Trophoblast cell (in vitro differentiated cells and primary cell): ENCODE measurements at regions not wholly inside any gene's neighbourhood (a gene's known extent, or its start where the extent isn't known, plus 50 kb on each side); places are given as distances from the start of the nearest gene placed in this dataset.

Experiments
- DNase-seq, 2 donors: peaks; one replicate each; pipeline ENCODE4 v3.0.0-alpha.2; 2016
- H2AFZ ChIP-seq: 2 replicates; pipeline ENCODE4 v1.6.1; 2013; ENCODE audit warnings: low read length, moderate library complexity, mild to moderate bottlenecking; ENCODE audit not compliant: insufficient read depth, poor library complexity
- H2AK5ac ChIP-seq: 2 replicates; pipeline ENCODE4 v1.6.1; 2013; ENCODE audit warnings: mild to moderate bottlenecking, low read length
- H2BK120ac ChIP-seq: 2 replicates; pipeline ENCODE4 v1.6.1; 2013; ENCODE audit warnings: low read length, mild to moderate bottlenecking, moderate library complexity; ENCODE audit not compliant: insufficient read depth, poor library complexity
- H2BK12ac ChIP-seq: 2 replicates; pipeline ENCODE4 v1.6.1; 2013; ENCODE audit warnings: mild to moderate bottlenecking, low read length, moderate library complexity
- H2BK5ac ChIP-seq: 2 replicates; pipeline ENCODE4 v1.6.1; 2013; ENCODE audit warnings: low read length, low read depth, moderate library complexity, mild to moderate bottlenecking; ENCODE audit not compliant: poor library complexity
- H3K14ac ChIP-seq: 2 replicates; pipeline ENCODE4 v1.6.1; 2013; ENCODE audit warnings: mild to moderate bottlenecking, low read length
- H3K18ac ChIP-seq: 2 replicates; pipeline ENCODE4 v1.6.1; 2013; ENCODE audit warnings: mild to moderate bottlenecking, low read length
- H3K23ac ChIP-seq: 2 replicates; pipeline ENCODE4 v1.6.1; 2013; ENCODE audit warnings: low read length
- H3K27ac ChIP-seq: 2 replicates; pipeline ENCODE4 v1.5.1; 2013; ENCODE audit warnings: low read depth, mild to moderate bottlenecking, inconsistent platforms, low read length, moderate library complexity
- H3K27me3 ChIP-seq: 2 replicates; pipeline ENCODE4 v1.6.1; 2013; ENCODE audit warnings: inconsistent platforms, mild to moderate bottlenecking, low read length, moderate library complexity; ENCODE audit not compliant: insufficient read depth
- H3K36me3 ChIP-seq, 2 experiments: 1 replicate in 1 of 2; 2 replicates in 1 of 2; pipeline ENCODE4 v1.6.1; 2013; ENCODE audit warnings: low read length in 2 of 2, mild to moderate bottlenecking in 2 of 2, moderate library complexity in 1 of 2; ENCODE audit not compliant: insufficient read depth in 2 of 2, control insufficient read depth in 1 of 2
- H3K4ac ChIP-seq: 2 replicates; pipeline ENCODE4 v1.6.1; 2013; ENCODE audit warnings: low read depth, mild to moderate bottlenecking, low read length, moderate library complexity
- H3K4me1 ChIP-seq, 2 experiments: 1 replicate in 1 of 2; 2 replicates in 1 of 2; pipeline ENCODE4 v1.6.1; 2013; ENCODE audit warnings: low read length in 2 of 2, mild to moderate bottlenecking in 2 of 2, moderate library complexity in 1 of 2; ENCODE audit not compliant: insufficient read depth in 2 of 2, control insufficient read depth in 1 of 2
- H3K4me2 ChIP-seq: 2 replicates; pipeline ENCODE4 v1.6.1; 2013; ENCODE audit warnings: inconsistent platforms, mild to moderate bottlenecking, low read length, moderate library complexity
- H3K4me3 ChIP-seq: 2 replicates; pipeline ENCODE4 v1.5.1; 2013; ENCODE audit warnings: mild to moderate bottlenecking, low read depth, low read length, inconsistent platforms
- H3K79me1 ChIP-seq: one replicate; pipeline ENCODE4 v1.6.1; 2013; ENCODE audit warnings: low read length
- H3K79me2 ChIP-seq: 2 replicates; pipeline ENCODE4 v1.6.1; 2013; ENCODE audit warnings: low read length, mild to moderate bottlenecking; ENCODE audit not compliant: control insufficient read depth, insufficient read depth, poor library complexity
- H3K9ac ChIP-seq: 2 replicates; pipeline ENCODE4 v1.6.1; 2013; ENCODE audit warnings: mild to moderate bottlenecking, low read length
- H3K9me3 ChIP-seq: 2 replicates; pipeline ENCODE4 v1.6.1; 2013; ENCODE audit warnings: low read depth, mild to moderate bottlenecking, control low read depth, inconsistent platforms, low read length; ENCODE audit not compliant: insufficient read depth
- H4K12ac ChIP-seq: 2 replicates; pipeline ENCODE4 v1.6.1; 2013; ENCODE audit warnings: low read depth, mild to moderate bottlenecking, low read length, moderate library complexity
- H4K8ac ChIP-seq: 2 replicates; pipeline ENCODE4 v1.6.1; 2013; ENCODE audit warnings: low read depth, mild to moderate bottlenecking, low read length, moderate library complexity
- H4K91ac ChIP-seq: one replicate; pipeline ENCODE4 v1.6.1; 2013; ENCODE audit warnings: low read depth, mild to moderate bottlenecking, low read length, moderate library complexity
- WGBS: extraction: QIAGEN DNeasy Blood & Tissue Kit; methylation state at CpG from one replicate; pipeline ENCODE4 v1.1.7; 2013; ENCODE audit warnings: missing lambda C conversion rate; ENCODE audit not compliant: insufficient read length, insufficient coverage; ENCODE audit errors: extremely low coverage; 5-methylcytosine and 5-hydroxymethylcytosine counted together

GRCh38 chr5:3217771-3218495 is 377.7 kb upstream of the IRX1 start:
- Histone ChIP-seq H3K4ac (no peak overlapping the region), H3K79me1 (no peaks in the 10 kb centered on the region), H3K4me1 (no peaks in the 10 kb centered on the region), H3K4me2 (no peak overlapping the region), H2AK5ac (no peak overlapping the region), H4K8ac (no peak overlapping the region), H3K4me3 (no peak overlapping the region), H3K18ac (no peak overlapping the region), H3K79me2 (no peaks in the 10 kb centered on the region), H4K12ac (no peak overlapping the region), H4K91ac (no peak overlapping the region), H2BK120ac (no peak overlapping the region), H2BK12ac (no peak overlapping the region), H2AFZ (no peak overlapping the region), H3K36me3 (no peaks in the 10 kb centered on the region), H2BK5ac (no peak overlapping the region), H3K27me3 (no peaks in the 10 kb centered on the region), H3K9me3 (no peaks in the 10 kb centered on the region), H3K23ac (no peak overlapping the region), H3K9ac (no peak overlapping the region), H3K27ac (no peak overlapping the region), H3K14ac (no peak overlapping the region)
- no peak for DNase-seq
- no CpG with 5 or more reads among the region's 22 CpGs for WGBS

- no CpG with 5 or more reads among the region's 10 CpGs for WGBS
Observed at GRCh38 chr5:3217114-3217513, 378.5 kb upstream of the IRX1 start.

GRCh38 chr5:3216386-3216785 is 379.2 kb upstream of the IRX1 start:
- H2AFZ ChIP-seq, result no peak overlapping the region
- H2BK12ac ChIP-seq, result no peak overlapping the region
- H3K79me2 ChIP-seq, result no peaks in the 10 kb centered on the region
- H3K4me3 ChIP-seq, result no peak overlapping the region
- H3K14ac ChIP-seq, result no peak overlapping the region
- no peak overlapping the region for H4K91ac ChIP-seq
- no peak overlapping the region for H3K4me2 ChIP-seq
- H3K9me3 ChIP-seq, result peaks cover 8% of the 10 kb centered on the region
- H3K4me1 ChIP-seq, result no peaks in the 10 kb centered on the region
- H4K8ac ChIP-seq, result no peak overlapping the region
- no peaks in the 10 kb centered on the region for H3K79me1 ChIP-seq
- no peak overlapping the region for H4K12ac ChIP-seq
- no peak overlapping the region for H3K27ac ChIP-seq
- no peak overlapping the region for H3K23ac ChIP-seq
- H3K27me3 ChIP-seq, result no peaks in the 10 kb centered on the region
- H2BK120ac ChIP-seq, result no peak overlapping the region
- no peak overlapping the region for H3K4ac ChIP-seq
- H3K18ac ChIP-seq, result no peak overlapping the region
- H3K36me3 ChIP-seq, result no peaks in the 10 kb centered on the region
- WGBS, result no CpG with 5 or more reads among the region's 7 CpGs
- no peak overlapping the region for H2AK5ac ChIP-seq
- DNase-seq, result no peak
- no peak overlapping the region for H2BK5ac ChIP-seq
- H3K9ac ChIP-seq, result no peak overlapping the region

More at GRCh38 chr5:3217114-3217513, 378.5 kb upstream of the IRX1 start:
- Histone ChIP-seq H3K9ac (no peak overlapping the region), H2BK5ac (no peak overlapping the region), H2BK12ac (no peak overlapping the region), H3K27me3 (no peaks in the 10 kb centered on the region), H3K14ac (no peak overlapping the region), H3K4me2 (no peak overlapping the region), H3K18ac (no peak overlapping the region), H3K36me3 (no peaks in the 10 kb centered on the region), H2AFZ (no peak overlapping the region), H3K4me3 (no peak overlapping the region), H3K4ac (no peak overlapping the region), H3K9me3 (peaks cover 3% of the 10 kb centered on the region), H3K23ac (no peak overlapping the region), H3K79me2 (no peaks in the 10 kb centered on the region), H4K8ac (no peak overlapping the region), H4K91ac (no peak overlapping the region), H3K27ac (no peak overlapping the region), H3K79me1 (no peaks in the 10 kb centered on the region), H2BK120ac (no peak overlapping the region), H4K12ac (no peak overlapping the region), H3K4me1 (no peaks in the 10 kb centered on the region), H2AK5ac (no peak overlapping the region)
- DNase-seq, result no peak

GRCh38 chr5:3214838-3215374 is 380.7 kb upstream of the IRX1 start:
- H3K27ac ChIP-seq, result no peak overlapping the region
- no peaks in the 10 kb centered on the region for H3K79me2 ChIP-seq
- no peak overlapping the region for H4K91ac ChIP-seq
- H2BK5ac ChIP-seq, result no peak overlapping the region
- H2AFZ ChIP-seq, result no peak overlapping the region
- no peaks in the 10 kb centered on the region for H3K27me3 ChIP-seq
- H3K18ac ChIP-seq, result no peak overlapping the region
- H3K9me3 ChIP-seq, result peaks cover 8% of the 10 kb centered on the region
- H2AK5ac ChIP-seq, result no peak overlapping the region
- H2BK12ac ChIP-seq, result no peak overlapping the region
- no peaks in the 10 kb centered on the region for H3K79me1 ChIP-seq
- no peak overlapping the region for H3K23ac ChIP-seq
- H3K4me3 ChIP-seq, result no peak overlapping the region
- H3K4ac ChIP-seq, result no peak overlapping the region
- H4K12ac ChIP-seq, result no peak overlapping the region
- no peak overlapping the region for H4K8ac ChIP-seq
- H3K4me1 ChIP-seq, result no peaks in the 10 kb centered on the region
- WGBS, result no CpG with 5 or more reads among the region's 12 CpGs
- H3K36me3 ChIP-seq, result no peaks in the 10 kb centered on the region
- no peak overlapping the region for H2BK120ac ChIP-seq
- DNase-seq, result no peak
- no peak overlapping the region for H3K4me2 ChIP-seq
- no peak overlapping the region for H3K9ac ChIP-seq
- no peak overlapping the region for H3K14ac ChIP-seq
